ENCODE measurements at regions not wholly inside any gene's neighbourhood (a gene's known extent, or its start where the extent isn't known, plus 50 kb on each side); places are given as distances from the start of the nearest gene placed in this dataset.

DNA sequence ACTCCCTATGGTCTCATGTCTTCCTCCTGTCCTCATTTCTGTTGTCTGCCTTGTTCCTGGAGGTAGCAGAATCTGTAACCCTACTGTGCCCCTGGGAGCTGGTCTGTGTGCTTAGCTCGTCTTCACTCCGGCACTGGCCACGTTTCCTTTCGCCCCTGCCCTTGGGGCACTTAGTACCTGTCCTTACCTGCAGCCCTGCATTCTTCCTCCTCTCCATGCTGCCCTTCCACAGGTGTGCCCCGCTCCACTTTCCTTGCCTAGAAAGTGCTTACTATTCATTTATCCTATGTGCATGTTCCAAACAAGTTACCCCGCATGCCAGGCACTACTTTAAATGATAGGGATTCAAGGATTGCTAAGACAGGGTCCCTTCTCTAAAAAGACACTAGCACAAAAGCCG is 199.9 kb upstream of the ZMIZ1 start:
- no peak for DNase-seq

DNA sequence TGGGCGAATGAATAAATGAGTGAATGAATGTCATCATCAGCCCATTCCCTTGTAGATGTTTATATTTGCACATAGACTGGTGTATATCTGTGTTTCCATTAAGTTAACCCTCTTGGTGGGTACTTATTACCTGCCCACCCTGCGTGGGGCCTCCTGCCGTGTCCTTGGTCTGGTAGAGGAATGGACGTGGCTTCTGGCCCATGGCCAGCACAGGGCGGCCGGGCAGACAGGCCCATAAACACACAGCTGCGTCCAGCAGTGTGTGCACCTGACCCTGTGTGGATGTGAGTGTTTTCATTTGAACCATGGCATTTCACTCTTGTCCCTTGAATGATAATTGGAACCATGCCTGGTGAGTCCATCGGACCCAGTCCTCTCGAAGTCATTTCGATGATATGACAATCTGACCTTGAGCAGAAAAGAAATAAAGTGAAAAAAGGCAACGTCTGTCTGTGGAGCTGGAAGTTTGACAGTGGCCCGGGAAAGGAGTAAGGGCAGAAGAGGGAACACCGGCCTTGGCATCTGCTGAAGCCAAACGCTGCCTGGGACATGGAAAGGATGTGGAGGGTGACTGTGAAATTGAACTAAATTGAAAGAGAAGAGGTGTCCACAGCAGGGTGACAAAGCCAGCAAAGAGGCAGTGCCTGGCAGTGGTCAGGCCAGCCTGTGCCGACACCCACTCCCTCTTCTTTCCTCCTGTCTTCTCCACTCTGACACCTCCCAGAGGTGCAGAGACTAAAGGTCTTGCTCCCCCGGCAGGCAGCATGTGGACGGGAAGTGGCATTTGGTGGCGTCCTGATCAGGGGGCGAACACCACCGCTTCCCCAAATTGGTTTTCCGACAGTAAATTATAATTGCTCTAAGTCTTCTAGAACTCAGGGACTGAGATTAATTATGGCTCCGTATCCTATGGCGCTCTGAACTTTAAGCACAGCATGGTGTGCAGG is 199.0 kb upstream of the ZMIZ1 start:
- DNase-seq: no peak

DNA sequence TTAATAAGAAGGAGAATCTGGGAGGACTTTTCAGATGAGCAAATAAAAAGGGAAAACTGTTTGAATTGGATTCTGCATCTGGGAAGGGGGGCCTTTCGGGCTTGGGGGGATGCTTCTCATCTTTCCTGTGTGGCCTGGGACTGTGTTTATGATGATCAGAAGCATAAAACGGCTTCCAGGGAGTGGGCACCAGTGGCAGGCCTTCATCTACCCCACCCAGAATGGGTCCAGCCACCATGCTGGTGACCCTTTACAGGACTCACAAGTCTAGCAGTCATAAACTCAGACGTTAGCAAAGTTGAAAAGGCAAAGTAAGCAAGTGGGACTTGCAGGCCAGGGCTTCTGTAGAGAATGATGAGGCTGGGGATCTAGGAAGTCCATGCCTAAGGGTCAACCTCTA is 198.3 kb upstream of the ZMIZ1 start:
- DNase-seq: no peak

DNA sequence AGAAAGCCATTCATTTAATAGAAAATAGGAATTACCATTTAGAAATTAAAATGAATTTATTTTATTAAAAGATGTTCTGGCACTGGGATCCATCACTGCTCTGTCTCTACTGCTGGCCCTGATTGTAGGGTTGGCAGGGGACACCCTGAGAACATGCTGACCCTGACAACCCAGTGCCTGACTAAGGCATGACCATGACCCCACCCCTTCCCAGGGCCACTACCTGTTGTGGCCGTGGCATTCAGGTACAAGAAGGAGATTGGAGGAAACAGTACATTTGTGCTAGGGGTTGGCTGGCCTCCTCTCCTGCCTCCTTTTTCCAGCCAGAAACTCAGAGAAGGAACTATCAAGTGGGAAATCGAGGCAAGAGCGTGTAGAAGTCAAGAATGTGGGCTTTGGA is 197.0 kb upstream of the ZMIZ1 start:
- DNase-seq: no peak

DNA sequence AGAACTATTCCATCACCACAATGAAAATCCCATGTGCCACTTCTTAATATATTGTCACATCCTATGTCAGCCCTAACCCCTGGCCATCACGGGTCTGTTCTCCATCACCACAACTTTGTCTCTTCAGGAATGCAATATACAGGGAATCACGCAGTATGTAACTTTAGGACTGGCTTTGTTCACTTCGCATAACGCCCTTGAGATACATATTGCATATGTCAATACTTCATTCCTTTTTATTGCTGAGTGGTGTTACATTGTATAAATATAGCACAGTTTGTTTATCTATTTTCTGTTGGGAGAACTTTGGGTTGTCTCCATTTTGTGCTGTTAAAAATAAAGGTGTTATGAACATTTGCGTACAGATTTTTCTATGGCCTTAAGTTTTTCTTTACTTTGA is 195.4 kb upstream of the ZMIZ1 start:
- DNase-seq: no peak

DNA sequence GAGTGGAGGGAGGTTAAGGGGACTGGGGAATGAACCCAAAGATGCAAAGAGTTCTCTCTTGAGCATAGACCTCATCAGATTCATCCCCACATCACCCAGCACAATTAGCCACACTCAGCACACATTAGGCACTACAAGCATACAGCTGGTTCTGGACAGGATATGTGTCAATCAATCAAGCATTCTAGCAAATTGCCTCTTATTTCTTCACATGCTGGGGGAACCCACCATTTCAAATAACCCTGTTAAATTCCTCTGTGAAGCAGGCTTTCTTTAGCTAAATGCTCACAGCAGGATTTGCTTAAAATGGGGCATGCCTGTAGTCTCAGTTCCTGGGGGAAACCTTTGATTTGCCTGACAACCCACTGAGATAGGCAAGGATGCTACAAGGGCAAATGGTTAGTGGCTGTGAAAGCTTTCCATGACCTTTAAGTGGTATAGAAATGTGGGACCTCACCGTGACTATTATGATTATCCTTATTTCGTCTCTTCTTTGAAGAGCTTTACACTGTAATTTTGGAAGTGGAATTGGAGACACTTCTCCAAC is 193.4 kb upstream of the ZMIZ1 start:
- no peak for DNase-seq

DNA sequence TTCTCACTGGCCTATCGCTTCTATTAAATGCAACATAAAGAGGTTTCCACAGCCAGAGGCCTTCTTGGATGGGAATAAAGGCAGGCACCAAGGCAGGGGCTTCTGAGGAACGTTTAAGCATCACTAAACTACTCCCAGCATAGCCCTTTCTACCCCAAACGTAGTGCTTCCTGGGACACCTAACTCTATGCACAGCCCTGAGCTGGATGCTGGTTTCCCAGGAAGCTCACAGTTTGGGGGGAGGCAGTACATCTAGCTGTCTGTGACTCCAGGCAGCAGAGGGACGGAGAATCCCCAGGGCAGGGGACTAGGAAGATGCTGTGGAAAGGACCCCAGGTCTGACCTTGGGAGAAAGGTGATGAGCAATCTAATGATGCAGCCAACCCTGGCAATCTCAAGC is 192.8 kb upstream of the ZMIZ1 start:
- no peak for DNase-seq

DNA sequence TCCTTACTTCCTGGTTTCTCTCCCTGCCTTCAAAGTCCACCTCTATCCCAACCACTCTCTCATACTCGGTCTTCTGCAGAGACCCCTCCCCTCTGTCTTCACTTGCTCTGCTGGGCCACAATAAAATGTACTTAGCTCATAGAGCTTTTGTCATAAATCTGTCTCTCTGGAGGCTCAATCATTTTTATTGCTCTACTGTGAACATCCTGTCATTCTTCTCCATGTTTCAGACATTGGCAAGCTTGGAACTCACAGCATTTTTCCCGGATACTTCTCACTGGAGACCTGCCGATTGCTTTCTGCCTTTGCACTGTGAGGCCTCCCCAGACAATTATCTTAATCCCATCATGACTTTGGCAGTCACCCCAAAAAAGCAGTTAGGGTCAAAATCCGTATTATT is 192.3 kb upstream of the ZMIZ1 start:
- no peak for DNase-seq

DNA sequence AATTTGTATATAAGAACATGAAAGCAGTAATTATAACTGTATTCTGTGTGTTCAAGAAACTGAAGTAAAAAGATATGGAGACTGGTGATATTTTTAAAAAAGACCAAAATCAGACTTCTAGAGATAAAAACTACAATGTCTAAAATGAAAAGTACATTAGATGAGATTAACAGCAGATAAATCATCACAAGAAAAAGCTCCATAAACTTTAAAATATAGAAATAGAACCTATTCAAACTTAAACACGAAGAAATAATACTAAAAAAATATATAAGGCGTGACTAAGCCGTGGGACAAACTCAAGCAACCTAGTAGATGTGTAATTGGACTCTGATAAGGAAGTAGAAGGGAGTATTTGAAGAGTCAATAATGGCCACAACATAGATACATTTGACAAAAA is 189.1 kb upstream of the ZMIZ1 start:
- DNase-seq: no peak

DNA sequence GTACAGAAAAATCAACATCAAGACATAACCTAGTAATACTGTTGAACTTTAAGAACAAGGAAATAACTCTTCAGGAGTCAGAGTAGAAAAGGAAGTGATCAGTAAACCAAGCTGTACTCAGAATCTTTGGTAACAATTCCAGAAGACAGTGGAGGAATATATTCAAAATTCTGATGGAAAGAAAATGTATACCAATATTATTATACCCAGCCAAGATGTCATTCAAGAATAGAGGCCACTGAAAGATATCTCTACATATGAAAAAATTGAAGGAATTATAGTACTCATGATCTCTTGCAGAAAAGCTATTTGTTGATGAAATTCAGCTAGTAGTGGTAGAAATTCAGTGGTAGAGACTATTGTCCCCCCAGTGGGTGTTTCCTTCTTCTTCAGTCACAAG is 182.6 kb upstream of the ZMIZ1 start:
- DNase-seq: no peak

DNA sequence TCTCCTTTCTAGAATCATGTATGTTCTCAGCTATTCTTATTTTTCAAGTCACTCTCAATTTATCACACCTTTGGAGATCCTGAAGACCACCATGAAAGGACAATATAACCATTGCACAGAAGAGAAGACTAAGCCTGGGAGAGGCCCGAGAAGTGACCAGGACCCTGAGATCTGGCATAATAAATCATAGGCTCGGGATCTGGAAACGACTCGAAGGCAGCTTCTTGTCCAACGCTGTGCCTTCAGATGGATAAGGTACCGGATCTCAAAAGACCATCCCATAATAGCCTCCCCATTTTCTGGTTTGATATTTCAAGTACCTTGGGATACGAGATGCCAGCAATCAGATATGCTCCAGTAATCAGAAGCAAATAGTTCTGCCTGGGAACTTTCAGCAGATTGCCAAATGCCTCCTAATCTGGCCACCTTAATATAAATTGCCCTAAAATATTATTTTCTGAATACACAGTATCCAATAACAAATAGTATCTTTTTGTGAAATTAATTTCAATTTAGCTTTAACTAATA is 179.2 kb upstream of the ZMIZ1 start:
- no peak for DNase-seq

DNA sequence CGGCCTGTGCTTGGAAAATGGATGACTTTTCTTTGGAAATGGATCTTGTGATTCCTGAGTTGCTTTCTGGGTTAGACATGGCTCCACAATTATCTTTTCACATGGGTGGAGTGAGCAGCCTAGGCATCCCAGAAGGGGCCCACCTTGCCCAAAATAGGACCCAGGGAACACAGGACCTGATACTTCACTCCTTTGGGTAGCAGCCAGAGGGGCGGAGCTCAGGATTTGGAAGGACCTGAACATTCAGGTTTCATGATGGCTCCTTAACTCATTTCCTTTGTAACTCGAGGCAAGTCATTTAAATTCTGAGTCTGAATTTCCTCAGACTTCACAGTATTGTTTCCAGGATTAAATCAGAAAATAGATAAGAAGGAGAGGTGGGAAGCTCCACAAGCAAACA is 178.3 kb upstream of the ZMIZ1 start:
- no peak for DNase-seq

DNA sequence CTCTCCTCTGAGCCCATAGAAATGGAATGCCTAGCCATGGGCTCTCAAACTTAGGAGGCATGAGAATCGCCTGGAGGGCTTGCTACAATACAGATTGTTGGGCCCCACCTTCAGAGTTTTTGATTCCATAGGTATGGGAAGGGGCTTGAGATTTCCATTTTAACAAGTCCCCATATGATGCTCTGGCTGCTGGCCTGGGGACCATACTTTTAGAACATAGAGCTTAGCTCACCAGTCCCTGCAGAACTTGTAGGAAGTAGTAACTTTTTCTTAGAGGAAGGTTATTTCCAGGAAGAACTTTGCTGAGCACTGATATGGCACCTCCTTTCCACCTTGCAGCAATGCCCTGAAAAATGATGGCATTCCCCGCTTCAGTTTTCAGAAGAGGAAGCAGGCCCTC is 177.0 kb upstream of the ZMIZ1 start:
- no peak for DNase-seq

DNA sequence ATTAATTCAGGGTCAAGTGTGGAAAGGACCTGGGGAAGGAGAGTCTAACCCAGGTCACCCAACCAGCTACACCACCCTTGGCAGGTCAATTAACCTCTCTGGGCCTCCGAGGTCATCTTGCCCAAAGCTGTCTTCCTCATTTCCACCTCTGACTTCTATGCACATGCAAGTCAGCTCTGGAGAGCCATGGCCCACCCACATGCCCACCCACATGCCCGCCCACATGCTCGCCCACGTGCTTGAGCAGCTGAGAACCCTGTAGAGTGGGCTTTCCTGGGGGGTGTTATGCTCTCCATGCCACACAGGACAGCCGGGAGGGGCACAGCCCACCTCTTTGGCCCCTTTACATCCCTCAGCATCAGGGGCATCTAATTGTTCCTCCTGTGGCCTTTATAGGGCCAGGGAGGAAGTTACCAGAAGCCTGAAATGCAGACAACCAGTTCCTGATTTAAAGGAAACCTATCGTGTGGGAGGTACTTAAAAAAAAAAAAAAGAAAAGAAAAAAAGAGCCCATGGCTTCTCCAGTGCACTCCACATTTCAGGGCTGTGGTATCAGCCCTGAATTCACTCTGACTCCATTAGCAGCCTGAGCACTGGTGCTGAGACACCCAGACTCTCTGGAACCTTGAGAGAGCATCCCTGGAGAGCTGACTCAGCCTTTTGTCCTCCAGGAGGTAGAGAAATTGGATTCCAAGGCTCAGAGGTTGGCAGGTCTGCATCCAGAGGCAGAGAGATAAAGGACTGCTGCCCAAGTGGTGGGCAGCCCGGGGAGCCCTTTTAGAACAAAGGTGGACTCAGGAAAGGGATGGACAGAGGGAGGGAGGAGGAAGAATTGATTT is 176.2 kb upstream of the ZMIZ1 start:
- peak; percentile 64 to 66 for DNase-seq

DNA sequence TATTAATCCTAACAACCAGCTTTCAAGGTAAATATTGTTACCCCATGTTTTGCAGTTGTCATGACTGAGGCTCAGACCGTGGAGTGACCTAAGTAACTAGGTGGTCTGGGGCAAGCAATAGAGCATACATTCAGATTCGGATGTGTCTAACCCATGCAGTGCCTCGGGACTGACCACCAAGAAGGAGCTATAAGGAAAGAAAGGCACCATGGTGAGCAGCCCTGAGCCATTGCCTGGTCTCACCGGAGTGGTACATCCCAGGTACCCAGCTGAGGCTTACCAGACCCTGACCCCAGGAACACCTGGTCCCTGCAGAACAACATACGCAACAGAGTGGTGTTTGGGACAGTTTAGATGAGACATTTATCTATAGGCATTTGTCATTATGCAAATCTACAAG is 175.5 kb upstream of the ZMIZ1 start:
- DNase-seq: no peak

DNA sequence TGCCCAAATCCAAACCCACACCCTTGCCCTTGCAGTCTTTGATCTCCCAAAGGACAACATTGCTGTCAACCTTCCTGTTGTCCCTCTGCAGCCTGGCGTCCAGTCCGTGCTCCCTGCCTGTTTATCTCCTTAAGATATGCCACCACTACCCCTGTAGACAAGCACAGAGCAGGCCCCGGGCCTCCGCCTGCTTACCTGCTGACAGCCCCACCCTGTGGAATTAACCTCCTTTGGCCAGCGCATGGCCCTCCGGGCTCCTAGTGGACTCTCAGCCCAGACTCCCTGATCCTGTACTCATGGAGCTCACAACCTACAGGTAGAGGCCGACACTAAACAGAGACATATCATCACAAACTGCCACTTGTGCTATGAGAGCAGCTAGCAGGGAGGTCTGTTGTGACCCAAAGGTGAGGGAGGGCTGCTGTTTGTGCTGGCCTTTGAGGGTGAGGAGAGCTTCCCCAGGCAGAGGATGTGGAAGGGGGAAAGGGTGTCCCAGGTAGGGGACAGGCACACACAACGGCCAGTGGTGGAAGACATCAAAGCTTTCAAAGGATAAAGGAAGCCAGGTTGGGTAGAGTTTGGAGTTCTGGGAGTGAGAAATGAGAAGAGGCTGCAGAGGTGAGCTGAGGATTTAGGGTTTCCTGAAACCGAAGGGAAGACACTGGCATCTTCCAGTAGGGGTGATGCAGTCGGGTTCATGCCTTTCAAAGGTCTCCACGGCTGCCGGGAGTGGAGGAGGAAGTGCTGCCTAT is 174.5 kb upstream of the ZMIZ1 start:
- no peak for DNase-seq

DNA sequence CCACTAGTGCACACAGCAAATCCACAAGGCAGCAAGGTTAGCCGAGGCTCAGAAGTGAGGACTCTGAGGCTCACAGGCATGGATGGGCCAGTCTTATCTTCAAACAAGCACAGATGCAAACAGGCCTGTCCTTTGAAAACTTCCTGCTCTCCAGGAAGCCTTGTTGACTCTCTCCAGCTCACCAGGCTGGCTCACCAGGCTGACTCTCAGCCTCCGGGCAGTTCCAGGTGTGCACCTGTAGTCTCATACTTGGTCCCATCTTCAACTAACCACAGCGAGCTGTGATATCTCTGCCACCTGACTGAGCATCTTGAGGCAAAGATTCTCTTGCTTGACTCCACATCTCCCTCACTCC is 173.9 kb upstream of the ZMIZ1 start:
- no peak for DNase-seq

DNA sequence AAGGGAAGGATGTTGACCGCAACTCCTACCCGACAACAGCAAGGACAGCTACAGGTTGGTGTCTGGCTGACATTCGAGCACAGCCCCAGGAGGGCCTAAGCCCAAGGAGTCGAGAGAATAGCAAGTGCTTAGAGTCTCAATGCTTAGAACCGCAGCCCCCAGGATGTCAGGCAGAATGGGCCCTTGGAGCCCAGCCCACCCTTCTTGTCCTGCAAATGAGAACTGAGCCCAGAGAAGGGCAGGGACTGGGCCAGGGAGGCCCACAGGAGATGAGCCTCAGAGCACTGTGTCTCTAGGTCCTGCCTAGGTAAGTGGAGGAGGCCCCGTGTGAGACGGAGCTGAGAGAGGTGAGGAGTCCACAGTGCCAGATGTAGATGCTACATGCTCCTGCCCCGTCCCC is 173.3 kb upstream of the ZMIZ1 start:
- no peak for DNase-seq

DNA sequence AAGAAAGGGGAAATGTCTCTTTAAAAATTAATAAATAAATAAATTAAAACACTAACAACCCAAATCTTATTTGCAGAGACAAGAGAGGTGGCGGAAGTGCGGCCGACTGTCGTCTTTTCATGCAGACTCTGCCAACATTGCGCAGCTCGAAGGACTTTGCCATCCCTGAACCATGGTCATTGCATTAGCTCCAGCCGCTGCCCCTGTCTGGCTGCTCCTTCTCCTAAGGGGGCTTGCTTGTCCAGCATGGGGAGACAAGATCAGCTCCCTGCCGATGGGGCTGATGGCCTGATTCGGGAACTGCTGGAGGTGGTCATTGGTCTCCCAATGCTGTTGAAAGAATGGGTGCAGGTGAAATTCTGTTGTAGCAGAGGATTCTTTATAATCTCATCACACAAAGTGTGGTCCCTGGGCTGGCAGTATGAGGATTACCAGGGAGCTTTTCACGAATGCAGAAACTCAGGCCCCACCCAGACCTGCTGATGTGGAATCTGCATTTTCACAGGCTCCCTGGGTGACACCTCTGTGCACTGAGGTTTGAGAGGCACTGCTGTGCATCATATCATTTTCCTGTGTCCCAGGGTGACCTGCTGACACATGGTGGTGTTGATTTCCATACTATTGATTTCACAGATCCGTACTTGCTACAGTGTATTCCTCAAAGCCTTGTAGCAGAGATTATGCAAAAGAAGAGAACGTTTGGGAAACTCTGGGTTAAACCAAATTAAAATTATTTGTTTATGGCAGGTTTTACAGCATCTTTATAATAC is 172.4 kb upstream of the ZMIZ1 start:
- no peak for DNase-seq

DNA sequence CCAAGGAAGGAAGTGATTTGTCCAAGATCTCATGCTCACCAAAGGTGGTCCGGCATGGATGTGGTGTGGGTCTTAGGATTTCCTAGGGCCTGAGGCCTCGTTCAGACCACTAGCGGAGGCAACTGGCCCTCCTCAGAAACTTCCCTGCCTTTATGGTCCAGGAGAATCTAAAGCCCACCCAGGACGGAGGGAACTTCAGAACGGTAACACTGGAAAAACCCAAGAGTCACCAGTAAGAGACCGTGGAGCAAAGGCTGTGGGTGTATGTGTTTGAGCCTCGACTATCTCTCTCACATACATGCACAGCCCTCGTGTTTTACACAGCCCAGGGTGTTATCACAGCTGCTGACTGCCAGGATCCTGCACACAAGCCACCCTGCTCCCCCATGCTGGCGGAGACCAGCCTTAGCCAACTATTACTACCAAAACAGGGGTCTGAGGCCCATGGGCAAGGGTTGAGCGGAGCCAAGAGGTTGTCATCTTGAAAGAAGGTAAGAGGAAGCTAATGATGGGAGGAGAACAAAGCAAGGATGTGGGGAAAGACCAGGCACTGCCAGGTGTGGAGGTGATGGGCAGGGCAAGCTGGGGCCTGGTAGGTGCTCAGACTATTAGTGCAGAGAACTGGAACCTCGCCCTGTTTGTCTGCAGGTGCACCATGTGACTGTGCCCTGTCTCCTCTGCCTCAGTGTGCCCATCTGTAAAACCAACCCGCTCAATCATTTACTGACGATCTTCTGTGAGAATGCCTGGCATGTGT is 170.2 kb upstream of the ZMIZ1 start:
- DNase-seq: no peak

DNA sequence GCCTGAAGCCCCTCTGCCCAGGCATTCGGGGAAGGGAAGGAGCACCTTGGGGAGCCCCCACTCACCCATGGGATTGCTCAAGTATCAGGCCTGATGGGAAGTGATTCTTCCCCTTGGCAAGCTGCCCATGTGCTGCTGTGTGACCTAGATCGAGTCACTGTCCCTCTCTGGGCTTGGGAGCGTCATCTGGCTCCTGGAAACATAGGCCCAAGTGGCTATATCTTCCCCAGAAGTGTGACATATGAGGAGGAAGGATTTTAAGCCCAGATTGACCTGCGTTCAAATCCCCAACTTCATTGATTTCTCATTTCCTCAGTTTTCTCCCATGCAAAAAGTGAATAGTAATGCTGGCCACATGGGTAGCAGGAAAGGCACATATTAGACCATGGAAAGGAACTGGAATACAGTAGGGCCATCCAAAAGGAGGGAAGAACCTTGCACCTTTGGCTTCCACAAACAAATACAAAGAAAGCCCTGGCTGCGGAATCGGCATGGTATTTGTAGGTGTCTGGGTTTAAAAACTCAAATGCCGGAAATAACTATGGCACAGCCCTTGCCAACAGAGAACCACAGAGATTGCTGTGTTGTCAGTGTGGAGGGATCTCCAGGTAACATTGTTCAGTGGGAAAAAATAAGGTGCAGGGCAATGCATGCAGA is 169.5 kb upstream of the ZMIZ1 start:
- no peak for DNase-seq

Measured in Kasumi-1 (cell line).